ENCODE measurements at regions not wholly inside any gene's neighbourhood (a gene's known extent, or its start where the extent isn't known, plus 50 kb on each side); places are given as distances from the start of the nearest gene placed in this dataset.
"Not testable (repeated sequence)": the region's sequence is repeated elsewhere in the genome, so short reads cannot be mapped to it uniquely, and the experiment has no call there.

DNA sequence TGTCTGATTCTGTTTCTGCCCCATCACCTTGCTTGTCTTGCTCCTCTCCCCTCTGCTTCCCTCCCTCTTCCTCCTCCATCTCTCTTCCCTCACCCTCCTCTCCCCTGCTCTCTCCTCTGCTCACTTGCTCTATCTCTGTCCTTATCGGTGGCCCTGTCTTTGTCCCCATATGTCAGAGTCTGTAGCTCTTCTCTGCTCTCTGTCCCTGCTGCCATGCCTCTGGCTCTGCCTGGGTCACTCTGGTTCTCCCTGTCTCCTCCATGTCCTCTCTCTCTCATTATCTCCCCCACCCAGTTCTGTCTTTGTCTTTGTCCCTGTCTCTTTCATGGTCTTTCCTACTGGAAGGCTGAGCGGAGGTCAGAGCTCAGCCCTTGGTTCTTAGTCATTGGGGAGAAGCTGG is 169.1 kb upstream of the NLRP1 start:
- DNase-seq = no peak

DNA sequence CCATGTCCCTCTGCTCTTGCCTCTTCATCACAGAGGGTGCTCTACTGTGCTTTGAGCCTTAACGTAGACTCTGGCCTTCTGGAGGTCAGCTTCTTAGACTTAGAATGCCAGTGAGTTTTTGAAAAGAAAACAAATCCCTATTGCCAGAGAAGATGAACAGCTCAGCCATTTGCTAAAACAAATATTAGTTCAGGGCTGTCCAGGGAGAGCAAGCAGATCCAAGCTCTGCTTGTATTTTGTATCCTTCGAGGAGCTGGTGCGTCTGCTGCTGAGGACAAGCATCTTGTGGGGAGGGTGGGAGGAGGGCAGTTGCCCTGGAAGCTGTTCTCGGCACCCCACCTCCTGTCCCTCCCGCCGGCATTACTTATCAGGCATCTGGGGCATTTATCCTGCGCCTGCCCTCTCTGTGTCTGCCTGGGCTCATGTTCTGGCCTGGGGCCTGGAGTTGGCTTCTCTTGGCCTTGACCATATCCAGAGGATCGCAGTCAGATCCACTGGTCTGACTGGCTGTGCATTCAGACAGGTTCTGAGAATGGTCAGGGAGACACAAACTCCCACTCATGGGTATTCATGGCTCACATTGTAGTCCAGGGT is 173.1 kb upstream of the NLRP1 start:
- DNase-seq = no peak

DNA sequence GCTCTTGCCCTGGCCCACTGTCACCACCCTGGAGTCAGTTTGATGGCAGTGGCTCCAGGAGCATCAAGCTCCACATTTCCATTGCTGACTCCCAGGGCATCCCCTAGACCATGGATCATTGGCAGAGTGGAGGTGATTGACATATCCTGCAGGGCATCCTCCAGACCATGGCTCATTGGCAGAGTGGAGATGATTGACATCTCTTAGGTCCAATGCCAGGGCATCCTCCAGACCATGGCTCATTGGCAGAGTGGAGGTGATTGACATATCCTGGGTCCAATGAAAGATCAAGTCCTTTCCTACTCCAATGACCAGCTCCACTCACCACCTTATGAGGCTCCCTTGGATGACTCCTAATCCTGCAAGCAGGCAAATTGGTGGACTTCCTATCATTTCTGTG is 174.3 kb upstream of the NLRP1 start:
- peak in 1 of 2 experiments; percentile 2 for DNase-seq

DNA sequence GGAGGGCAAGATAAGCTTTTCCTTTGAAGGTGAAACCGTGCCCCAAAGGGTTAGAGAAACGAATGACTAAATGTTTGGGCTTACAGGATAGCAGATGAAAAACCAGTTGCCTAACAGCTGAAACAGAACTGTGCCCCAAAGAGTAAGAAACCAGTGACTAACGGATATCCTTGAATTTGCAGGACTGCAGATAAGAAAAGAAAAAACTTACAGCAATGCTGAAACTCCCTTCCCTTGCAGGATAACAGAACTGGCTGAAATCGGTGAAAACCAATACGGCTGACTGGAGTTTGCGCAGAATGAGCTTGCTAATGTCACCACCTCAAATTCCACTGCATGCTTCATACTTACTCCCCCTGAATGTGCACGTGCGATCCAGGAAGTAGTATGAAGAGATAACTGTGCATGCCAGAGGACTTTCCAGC is 175.2 kb upstream of the NLRP1 start:
- no peak for DNase-seq

DNA sequence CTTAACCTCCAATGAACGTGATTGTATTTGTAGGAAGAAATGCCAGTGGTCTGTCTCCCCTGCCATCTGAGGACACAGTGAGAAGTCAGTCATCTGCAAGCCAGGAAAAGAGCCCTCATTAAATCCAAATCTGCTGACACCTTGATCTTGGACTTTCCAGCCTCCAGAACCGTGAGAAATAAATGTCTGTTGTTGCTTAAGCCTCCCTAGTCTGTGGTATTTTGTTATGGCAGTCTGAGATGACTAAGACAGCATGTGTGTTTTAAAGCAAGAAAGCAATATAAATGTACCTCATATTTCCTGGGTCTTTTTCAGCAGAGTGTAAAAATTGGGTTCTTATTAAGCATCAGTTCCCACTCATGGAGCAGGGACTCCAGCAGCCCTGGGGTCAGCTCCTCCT is 177.9 kb upstream of the NLRP1 start:
- DNase-seq = no peak

DNA sequence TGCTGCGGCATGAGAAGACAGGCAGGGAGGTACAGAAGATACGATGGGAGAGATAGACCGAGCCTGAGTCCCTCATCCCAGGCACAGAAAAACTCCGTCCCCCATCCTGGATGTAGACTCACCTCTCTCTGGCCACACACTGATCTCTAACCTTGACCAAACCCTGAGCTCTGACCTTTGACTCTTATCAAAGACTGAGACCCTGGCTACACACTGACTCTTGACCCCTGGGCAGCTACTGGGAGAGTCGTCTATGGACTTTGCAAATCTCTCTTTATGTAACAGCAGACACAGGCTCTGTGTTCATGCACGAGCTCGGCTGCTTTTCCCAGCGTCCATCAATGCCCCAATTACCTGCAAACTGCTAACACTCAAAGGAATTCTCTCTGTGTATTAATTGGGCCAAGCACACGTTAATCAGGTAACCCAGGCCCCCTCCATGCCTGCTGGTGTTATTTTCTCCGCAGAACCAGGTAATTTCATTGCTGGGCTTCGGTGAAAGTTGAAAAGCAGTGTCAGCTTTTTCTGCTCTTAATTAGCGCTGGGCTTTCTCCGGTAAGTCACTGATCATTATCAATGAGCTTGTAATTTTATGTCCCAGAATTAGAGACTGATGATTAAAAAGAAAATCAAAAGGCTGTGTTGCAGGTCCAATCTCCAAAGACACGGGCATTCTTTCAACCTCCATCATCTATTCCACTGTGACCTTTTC is 179.4 kb upstream of the NLRP1 start:
- no peak for DNase-seq

DNA sequence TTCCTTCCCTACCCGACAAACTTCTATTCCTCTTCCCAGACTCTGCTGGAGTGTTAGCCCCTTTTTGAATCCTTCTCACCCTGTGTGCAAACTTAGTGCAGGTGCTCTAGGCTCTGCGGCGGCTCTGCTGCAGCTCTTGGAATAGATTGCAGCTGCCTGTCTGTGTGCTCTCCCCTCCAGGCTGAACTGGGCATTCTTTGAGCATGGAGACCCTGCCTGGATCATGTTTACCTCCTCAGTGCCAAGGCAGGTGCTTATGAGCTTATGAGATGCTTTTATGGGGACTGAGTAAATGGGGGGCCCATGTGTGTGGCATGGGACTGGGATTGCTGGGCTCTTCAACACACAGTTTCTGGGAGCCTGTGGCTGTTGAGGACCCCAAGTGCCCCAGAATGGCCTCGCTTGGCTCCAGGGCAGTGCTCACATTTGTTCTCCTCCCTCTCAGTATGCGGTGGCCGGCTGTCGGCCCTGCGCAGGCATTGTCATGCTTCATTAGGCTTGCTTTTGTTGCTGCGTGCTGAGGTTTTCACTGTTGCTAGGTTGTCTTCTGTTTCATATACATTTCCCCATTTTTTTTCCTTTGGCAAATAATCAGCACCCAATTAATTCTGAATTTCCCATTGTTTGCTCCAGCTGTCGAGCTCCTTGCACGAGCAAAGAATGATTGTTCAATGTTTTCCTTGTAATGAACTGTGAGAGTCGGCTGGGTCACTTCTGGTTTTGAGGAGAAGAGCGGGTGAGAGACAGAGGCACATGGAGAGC is 185.5 kb upstream of the NLRP1 start:
- no peak for DNase-seq

DNA sequence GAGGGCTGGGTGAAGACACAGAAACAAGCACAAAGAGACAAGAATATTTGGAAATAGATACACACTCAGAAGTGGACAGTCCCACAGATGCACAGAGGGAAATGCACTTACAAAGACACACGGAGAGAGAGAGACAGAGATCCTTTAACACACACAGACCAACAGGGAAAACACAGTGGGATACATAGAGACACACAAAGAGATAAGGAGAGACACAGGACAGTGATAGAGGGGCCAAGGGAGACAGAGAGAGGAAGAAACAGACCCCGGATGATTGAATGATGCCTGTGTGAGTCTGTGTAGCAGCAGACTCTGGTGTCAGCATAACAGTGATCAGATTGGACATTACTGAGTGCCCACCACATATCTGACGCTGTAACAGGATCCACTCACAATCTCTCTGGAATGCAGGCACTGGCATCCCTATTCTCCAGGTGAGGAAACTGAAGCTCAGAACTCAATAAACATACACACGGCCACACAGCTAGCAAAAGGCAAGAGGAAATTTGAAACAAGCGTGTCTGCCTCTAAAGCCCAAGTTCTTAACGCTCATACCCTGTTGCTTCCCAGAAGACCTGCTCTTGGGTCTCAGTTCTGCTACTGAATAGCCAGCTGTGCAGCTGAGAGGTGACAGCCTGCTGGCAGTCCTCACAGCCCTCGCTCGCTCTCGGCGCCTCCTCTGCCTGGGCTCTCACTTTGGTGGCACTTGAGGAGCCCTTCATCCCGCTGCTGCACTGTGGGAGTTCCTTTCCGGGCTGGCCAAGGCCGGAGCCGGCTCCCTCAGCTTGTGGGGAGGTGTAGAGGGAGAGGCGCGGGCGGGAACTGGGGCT is 186.3 kb upstream of the NLRP1 start:
- no peak for DNase-seq

DNA sequence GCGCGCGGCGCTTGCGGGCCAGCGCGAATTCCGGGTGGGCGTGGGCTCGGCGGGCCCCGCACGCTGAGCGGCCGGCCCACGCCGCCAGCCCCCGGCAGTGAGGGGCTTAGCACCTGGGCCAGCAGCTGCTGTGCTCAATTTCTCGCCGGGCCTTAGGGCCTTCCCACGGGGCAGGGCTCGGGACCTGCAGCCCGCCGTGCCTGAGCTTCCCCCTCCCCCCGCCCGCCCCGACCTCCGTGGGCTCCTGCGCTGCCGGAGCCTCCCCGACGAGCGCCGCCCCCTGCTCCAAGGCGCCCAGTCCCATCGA is 186.9 kb upstream of the NLRP1 start:
- DNase-seq = not testable (repeated sequence)

DNA sequence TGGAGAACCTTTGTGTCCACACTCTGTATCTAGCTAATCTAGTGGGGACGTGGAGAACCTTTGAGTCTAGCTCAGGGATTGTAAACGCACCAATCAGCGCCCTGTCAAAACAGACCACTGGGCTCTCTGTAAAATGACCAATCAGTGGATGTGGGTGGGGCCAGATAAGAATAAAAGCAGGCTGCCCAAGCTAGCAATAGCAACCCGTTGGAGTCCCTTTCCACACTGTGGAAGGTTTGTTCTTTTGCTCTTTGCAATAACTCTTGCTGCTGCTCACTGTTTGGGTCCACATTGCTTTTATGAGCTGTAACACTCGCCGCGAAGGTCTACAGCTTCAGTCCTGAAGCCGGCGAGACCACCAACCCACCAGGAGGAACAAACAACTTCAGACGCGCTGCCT is 187.7 kb upstream of the NLRP1 start:
- not testable (repeated sequence) for DNase-seq

DNA sequence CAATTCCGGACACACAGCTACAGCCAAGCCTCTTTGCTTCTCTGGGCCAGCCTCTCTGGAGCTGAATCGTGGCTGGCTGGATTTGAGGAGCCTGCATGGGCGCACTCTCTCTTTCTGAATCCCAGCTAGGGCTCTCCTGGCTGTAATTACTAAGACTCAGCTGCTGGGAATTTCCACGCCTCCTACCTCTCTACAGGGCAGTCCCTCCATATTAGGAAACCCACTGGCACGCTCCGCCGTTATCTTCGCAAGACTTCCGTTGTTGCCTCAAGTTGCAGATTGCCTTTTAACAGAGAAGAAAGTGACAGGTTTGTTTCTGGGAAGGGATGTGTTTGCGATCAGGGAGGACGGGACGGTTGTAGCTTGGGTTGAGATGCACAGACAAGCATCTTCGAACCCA is 188.4 kb upstream of the NLRP1 start:
- no peak for DNase-seq

DNA sequence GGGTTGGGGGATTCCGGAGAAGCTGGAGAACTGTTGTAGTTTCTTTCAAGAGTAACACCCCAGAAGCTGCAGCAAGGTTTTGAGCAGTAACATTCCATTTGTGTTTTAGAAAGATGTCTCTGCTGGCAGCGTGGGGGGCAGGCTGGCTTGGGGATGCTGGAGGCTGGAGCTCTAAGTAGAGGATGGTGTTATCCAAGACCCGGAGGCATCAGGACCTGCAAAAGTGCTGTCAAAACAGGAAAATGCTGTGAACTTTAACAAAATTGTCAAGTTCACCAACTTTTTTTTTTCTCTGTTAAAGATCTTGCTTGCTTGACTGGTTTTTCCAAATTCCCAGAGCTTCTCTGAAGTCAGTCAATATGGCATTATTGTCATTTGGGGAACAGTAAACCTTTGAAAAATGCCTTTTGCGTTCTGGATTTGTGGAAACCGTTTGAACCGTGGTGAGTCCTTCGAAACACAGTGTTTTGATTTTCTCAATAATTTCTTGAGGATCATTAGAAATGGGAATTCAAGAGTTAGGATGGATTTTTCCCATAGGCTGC is 189.6 kb upstream of the NLRP1 start:
- DNase-seq = no peak

DNA sequence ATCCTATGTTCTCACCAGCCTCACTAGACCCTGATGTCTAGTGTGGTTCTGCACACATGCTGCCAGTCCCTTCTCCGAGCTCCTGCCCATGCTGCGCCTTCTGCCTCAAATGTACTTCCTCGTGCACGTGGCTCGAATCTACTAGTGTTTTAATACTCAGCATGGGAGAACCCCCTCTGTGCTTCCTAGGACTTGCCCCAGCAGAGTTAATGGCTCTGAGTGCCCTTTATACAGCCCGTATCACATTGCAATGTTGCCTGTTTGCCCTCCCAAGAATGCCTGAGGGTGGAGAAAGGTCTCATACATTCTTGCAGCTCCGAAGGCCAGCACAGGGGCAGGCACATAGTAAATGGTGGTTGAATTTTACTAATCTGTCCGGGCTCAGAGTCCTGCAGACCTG is 190.8 kb upstream of the NLRP1 start:
- DNase-seq = no peak

DNA sequence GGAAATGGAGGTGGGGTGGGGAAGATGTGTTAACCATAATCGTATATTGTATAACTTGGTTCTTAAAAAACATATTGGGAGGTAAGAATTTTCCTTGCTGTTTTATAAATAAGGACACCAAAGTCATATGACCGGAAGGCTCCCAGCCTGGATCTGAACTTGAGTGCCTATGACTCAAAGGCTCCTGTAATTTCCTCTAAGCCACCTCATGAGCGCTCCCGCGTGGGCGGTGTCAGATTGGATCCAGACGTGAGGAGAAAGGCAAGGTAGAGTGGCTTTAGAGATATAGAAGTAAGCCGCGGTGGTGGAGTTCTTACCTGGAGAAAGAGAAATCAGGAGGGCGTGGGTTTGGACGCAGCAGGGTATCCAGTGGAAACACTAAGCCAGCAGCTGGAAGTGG is 196.2 kb upstream of the NLRP1 start:
- DNase-seq = no peak

DNA sequence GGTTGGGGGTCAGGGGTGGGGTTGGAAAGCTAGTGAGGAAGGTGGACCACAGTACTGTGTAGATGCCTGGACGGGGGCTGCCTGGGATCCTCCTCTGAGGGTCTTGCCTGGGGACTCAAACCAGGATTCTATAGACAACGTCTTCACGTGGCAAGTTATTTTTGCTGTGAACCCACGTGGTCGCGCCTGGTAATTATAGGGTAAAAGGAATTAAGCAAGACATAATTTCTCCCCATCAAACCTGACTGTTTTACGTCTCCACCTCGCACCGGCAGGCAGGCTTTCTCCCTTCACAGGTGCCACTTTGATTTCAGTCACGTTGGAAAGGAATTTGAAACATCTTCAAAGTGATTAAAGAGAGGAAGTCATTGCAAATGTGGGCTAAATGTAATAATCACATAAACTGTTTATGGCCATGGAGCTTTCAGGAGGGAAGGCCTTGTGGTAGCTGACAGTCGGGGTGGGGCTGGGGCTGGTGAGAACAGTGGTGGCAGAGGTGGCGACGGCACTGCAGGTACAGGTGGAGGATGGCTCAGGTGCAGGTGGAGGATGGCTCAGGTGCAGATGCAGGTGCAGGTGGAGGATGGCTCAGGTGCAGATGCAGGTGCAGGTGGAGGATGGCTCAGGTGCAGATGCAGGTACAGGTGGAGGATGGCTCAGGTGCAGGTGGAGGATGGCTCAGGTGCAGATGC is 197.1 kb upstream of the NLRP1 start:
- no peak for DNase-seq

DNA sequence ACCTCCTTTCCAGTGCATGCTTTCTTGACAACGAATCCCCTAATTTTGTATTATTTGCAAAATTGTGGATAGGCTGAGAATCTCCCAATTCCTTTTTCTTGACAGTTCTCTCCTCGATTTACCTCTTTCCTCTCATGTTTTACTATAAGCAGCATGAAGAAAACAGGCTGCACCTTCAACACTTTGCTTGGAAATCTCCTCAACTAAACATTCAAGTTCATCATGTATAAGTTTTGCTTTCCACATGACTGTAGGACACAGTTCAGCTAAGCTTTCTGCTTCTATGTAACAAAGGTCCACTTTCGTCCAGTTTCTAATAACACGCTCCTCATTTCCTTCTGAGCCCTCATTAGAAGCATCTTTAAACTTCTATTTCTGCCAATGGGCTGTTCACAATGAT is 199.0 kb upstream of the NLRP1 start:
- no peak for DNase-seq

DNA sequence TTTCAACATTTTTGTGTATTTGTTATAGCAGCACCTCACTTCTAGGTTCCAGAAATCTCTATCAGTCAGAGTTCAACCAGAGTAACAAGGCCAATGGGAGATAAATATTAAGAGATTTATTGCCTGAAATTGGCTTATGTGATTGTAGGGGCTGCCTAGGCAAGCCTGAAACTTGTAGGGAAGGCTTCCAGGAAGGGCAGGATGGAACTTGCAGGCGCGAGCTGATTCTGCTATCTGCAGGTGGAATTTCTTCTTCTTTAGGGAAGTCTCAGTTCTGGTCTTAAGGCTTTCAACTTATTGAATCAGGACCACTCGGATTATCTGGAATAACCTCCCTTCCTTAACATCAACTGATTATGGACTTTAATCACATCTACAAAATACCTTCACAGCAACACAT is 199.5 kb upstream of the NLRP1 start:
- no peak for DNase-seq

DNA sequence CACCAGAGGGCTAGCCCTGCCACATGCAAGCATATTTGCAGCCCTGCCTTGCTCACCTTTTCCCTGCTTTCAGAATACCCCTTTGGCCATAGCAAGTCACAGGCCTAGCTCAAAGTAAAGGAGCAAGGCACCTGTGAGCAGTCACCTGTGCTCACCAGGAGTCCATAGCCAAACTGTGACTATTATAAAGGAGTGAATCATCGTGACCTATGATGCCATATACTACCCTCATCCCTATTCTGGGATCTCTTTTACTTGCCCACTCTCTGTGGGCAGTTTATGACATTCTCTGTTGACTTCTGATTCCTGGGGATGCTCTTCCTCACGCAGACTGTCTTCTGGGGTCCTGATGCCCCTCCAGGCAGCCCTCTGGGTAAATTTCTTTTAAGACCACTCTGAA is 200.5 kb upstream of the NLRP1 start:
- no peak for DNase-seq

DNA sequence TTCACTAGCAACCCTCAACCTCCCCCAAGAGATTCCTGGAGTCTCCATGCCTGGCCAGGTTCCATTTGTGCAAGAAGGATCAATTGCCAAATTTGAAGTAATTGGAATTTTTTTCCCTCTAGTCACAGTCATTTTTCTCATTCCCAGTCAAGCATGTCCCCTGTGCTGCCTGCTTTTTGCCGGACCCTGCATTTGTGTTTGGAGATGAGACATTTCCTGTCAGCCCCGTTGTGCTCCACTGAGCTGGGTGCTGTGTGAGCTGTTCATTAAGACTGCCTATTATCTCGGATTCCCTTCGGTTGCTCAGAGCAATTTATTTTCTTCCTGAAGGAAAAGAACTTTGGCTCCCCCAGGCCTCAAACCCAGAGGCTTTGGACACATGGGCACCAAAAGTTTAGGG is 201.0 kb upstream of the NLRP1 start:
- DNase-seq = no peak

DNA sequence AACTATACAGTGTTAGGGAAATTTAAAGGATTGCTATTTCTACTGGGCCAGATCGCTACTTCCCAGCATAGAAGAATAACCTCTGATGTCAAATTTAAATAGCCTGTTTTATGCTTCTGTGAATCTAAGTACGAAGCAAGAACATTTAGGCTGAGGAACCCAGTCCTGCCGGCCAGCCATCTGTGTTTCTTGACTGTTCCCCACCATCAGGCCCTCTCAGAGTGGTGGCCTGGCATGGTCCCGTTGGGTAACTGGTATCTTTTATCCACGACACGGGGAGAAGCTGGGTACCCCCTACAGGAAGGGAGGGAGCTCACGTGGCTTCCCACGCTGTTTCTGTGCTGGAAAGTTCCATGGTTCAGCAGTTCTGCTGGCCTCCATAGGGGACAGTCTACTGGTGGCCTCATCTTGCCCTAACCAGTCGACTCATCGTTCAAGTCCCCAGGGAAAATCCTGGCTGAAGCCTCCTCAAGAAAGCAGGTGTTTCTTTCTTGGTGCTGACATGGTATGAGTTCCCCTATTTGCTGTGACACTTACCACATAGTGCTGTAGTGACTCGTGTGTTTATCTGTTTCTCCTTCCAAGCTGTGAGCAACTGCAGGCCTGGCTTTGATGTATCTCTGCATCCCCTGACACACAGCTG is 201.7 kb upstream of the NLRP1 start:
- DNase-seq = no peak

DNA sequence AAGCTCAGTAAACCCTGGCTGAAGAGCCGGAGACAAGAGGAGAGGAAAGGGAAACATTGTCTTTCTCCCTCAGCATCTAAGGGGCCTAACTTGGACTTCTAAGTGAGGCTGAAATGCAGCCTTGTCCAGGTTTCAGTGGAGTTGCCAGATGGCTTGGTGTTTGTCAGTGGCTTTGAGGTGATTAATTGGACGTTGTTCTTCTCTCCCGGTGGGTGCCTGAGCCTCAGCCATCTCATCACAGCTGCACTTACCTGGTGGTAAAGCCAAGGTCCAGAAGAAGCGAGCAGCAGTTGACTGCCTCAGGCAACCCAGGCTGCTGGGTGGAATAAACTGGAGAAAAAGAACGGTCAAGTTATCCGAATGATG is 202.2 kb upstream of the NLRP1 start:
- no peak for DNase-seq

DNA sequence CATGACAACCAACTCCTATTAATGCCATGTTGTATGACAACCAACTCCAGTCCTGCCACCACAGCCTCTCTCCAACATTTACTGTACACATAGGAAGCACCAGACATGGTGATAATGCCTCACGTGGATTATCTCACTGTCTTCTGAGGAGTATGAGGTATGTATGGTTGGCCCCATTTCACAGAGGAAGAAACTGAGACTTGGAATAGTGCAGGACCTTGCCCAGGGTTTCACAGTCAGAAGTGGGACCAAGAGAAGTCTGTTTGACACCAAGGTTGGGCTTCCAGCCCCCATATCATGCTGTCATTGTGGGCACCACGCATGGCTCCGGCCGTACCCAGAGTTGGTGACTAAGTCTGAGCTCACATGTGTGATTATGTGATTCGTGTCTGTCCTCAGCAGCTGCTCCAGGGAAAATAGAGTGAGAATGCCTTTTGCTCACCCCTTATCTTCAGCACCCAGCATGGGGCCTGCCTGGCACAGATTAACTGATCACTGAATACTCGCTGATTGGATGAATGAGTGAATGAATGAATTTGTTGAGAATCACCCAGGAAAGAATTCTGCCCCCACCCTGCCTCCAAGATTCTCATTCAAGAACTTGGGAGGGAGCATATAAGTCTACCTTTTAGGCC is 204.1 kb upstream of the NLRP1 start:
- DNase-seq = no peak
